GM10248 (cell line): ENCODE measurements at regions not wholly inside any gene's neighbourhood (a gene's known extent, or its start where the extent isn't known, plus 50 kb on each side); places are given as distances from the start of the nearest gene placed in this dataset.

ENCODE experiments used
- CTCF ChIA-PET: fragments of 300-600 bp; sonication (Branson Sonifier 250); formaldehyde crosslinking; extraction: SDS; loops from one replicate; lab custom pipeline; 2021; ENCODE audit warnings: antibody characterized with exemption; lab: Yijun Ruan, JAX
- POLR2A ChIA-PET: fragments of 350-650 bp; sonication (Branson Sonifier 250); formaldehyde crosslinking; extraction: SDS; loops from one replicate; lab custom pipeline; 2020; ENCODE audit warnings: antibody characterized with exemption; lab: Yijun Ruan, JAX
- DNase-seq: peaks from one replicate; pipeline ENCODE4 v3.0.0; 2012; ENCODE audit errors: extremely low spot score
- TF ChIP-seq, protein P1 (sequence below): IDR thresholded peaks from 2 replicates; pipeline ENCODE4 v1.5.1; 2012; ENCODE audit warnings: mild to moderate bottlenecking, low read depth; ENCODE audit errors: extremely low read depth, missing control alignments, control extremely low read depth

GRCh38 chr7:88386665-88387156, 80.0 kb upstream of the STEAP4 start:
- TF ChIP-seq, protein P1, sequence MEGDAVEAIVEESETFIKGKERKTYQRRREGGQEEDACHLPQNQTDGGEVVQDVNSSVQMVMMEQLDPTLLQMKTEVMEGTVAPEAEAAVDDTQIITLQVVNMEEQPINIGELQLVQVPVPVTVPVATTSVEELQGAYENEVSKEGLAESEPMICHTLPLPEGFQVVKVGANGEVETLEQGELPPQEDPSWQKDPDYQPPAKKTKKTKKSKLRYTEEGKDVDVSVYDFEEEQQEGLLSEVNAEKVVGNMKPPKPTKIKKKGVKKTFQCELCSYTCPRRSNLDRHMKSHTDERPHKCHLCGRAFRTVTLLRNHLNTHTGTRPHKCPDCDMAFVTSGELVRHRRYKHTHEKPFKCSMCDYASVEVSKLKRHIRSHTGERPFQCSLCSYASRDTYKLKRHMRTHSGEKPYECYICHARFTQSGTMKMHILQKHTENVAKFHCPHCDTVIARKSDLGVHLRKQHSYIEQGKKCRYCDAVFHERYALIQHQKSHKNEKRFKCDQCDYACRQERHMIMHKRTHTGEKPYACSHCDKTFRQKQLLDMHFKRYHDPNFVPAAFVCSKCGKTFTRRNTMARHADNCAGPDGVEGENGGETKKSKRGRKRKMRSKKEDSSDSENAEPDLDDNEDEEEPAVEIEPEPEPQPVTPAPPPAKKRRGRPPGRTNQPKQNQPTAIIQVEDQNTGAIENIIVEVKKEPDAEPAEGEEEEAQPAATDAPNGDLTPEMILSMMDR = no peak
- CTCF ChIA-PET = no interaction called here

DNA sequence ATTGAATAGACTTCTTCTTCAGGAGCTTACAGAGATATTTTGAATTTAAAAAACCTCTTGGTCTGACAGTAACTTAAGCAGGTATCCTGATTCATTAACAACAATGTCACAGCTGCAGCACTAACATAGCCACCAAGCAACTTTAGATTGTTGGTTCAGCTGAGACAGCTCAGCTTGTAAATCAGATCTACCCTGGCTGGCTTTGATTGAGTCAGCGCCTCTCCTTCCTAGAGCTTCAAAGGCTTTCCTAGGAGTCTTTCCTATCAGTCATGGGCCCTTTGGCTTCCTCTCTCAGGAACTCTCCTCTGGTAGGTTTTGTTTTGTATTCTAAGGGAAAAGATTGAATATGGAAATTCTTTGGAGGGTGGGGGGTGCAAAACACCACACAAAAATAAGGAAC, 70.7 kb upstream of the STEAP4 start:
- no peak for DNase-seq
- POLR2A ChIA-PET = no interaction called here
- CTCF ChIA-PET = interaction anchor here (1.3 kb wide), 1 partner anchor 24 kb away, joined by 3 read pairs; no protein-coding TSS in a partner anchor
- TF ChIP-seq, protein P1 = no peak

More at GRCh38 chr7:88386665-88387156, 80.0 kb upstream of the STEAP4 start:
- POLR2A ChIA-PET = no interaction called here
- no peak for DNase-seq

DNA sequence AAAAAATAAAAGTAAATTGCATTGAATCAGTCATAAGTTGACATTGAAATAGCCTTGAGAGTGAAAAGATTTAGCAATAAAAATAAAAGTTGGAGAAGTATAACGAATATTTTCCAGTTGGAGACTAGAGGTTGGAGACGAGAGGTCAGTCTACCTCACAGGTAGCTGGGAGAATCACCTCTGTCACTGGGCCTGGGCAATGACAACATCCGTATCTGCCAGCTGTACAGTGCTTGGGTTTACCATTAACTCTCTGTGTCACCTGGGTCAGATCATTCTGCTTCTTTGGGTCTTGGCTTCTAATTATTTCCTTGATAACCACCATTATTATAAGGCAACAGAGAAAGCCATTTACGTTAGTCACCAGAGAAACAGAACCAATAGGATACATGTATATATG, 62.0 kb upstream of the STEAP4 start:
- no peak for DNase-seq
- TF ChIP-seq, protein P1 = no peak
- CTCF ChIA-PET = no interaction called here
- POLR2A ChIA-PET = no interaction called here

DNA sequence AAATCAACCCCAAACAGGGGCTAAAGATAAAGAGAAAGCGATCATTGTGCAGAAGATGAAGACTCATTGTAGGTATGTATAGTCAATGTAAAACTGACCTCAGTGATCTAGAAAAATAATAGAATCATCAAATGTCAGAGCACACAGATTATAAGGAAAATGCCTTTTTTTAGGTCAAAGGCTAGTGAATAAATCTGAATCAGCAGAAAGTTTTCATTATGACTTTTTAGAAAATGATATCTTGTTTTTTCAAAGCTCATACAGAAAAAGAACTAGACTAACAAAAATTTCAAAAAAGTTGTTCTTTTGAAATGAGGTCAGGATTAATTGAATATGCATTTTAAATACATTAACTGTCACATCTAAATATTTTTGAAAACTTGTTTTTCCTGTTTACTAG, 60.2 kb upstream of the STEAP4 start:
- CTCF ChIA-PET = interaction anchor here (1.1 kb wide), 1 partner anchor 9 kb away, joined by 3 read pairs; no protein-coding TSS in a partner anchor
- no peak for DNase-seq
- POLR2A ChIA-PET = no interaction called here
- TF ChIP-seq, protein P1 = no peak

- no peak for DNase-seq
- TF ChIP-seq, protein P1 = no peak
- POLR2A ChIA-PET = interaction anchor here (0.6 kb wide), 1 partner anchor 1879 kb away, joined by 3 read pairs; no protein-coding TSS in a partner anchor
- CTCF ChIA-PET = interaction anchor here (1.0 to 1.3 kb wide), 5 partner anchors 9 to 37 kb away, joined by 3 to 6 read pairs (median 4); no protein-coding TSS in a partner anchor
These were observed 57.2 kb upstream of the STEAP4 start for GRCh38 chr7:88363869-88364268.

DNA sequence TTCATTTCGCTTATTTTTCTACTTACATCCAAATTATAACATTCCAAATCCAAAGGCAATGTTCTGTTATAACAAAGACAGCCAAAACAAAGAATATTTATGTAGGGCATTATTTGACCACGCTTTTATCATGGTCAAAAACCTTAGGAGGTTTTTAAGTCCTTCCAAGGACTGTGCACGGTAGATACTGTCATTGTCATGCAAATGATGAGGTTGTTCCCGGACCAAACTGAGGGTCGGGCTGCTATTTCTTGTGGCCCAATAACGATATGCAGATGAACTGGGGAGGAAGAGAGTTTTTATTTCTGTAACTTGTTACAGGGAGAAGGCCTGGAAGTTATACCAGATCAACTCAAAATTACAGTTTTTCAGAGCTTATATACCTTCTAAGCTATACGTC, 56.6 kb upstream of the STEAP4 start:
- CTCF ChIA-PET = interaction anchor here (1.3 kb wide), 1 partner anchor 10 kb away, joined by 3 read pairs; no protein-coding TSS in a partner anchor

More for the DNA sequence above, 56.6 kb upstream of the STEAP4 start:
- TF ChIP-seq, protein P1 = no peak
- no peak for DNase-seq
- POLR2A ChIA-PET = no interaction called here
